ENCODE measurements at regions not wholly inside any gene's neighbourhood (a gene's known extent, or its start where the extent isn't known, plus 50 kb on each side); places are given as distances from the start of the nearest gene placed in this dataset.

DNA sequence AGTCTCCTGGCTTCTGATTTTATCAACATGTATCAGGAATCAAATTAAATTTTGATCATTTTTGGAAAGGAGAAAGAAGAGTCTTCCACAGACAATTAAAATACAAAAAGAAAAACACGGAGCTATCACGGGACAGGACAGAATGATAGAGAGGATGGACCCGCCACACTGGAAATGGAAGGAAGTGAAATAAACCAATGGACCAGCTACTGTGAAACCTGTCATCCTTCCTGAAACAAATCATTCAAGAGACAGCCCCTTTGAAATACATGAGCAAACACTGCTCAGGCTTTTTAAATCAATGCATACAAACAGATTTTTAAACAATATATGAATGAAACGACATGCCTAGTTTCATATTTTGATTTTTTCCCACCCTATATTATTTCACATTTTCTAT, 339.4 kb downstream of the ACTL7B start:
- Histone ChIP-seq H3K9me3 (ENCODE audit: control insufficient read depth in 4 of 4, insufficient read depth in 3 of 4, low read length in 3 of 4) (no peaks in the 10 kb centered on the region), H3K4me1 (ENCODE audit: control insufficient read depth in 5 of 5, insufficient read depth in 5 of 5, low read length in 5 of 5) (no peaks in the 10 kb centered on the region), H3K4me3 (no peak overlapping the region), H3K27ac (ENCODE audit: low read depth in 1 of 2, low read length in 1 of 2) (no peak overlapping the region), H3K27me3 (ENCODE audit: control insufficient read depth in 3 of 3, insufficient read depth in 3 of 3, low read length in 2 of 3) (no peaks in the 10 kb centered on the region), H3K9ac (ENCODE audit: insufficient read depth in 1 of 2, low read length in 2 of 2) (no peak overlapping the region), H3K36me3 (ENCODE audit: control insufficient read depth in 4 of 4, insufficient read depth in 4 of 4, low read length in 4 of 4) (no peaks in the 10 kb centered on the region)
- no peak for DNase-seq
- ATAC-seq (ENCODE audit: insufficient read depth, low FRiP score), result no peak
- 59 to 74% methylated on average over 4 of the region's 4 CpGs for WGBS, 2 donors
- TF ChIP-seq, protein P1, sequence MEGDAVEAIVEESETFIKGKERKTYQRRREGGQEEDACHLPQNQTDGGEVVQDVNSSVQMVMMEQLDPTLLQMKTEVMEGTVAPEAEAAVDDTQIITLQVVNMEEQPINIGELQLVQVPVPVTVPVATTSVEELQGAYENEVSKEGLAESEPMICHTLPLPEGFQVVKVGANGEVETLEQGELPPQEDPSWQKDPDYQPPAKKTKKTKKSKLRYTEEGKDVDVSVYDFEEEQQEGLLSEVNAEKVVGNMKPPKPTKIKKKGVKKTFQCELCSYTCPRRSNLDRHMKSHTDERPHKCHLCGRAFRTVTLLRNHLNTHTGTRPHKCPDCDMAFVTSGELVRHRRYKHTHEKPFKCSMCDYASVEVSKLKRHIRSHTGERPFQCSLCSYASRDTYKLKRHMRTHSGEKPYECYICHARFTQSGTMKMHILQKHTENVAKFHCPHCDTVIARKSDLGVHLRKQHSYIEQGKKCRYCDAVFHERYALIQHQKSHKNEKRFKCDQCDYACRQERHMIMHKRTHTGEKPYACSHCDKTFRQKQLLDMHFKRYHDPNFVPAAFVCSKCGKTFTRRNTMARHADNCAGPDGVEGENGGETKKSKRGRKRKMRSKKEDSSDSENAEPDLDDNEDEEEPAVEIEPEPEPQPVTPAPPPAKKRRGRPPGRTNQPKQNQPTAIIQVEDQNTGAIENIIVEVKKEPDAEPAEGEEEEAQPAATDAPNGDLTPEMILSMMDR (IDR thresholded peaks at IDR 0.05; ENCODE audit: control extremely low read depth, extremely low read depth), result no peak

DNA sequence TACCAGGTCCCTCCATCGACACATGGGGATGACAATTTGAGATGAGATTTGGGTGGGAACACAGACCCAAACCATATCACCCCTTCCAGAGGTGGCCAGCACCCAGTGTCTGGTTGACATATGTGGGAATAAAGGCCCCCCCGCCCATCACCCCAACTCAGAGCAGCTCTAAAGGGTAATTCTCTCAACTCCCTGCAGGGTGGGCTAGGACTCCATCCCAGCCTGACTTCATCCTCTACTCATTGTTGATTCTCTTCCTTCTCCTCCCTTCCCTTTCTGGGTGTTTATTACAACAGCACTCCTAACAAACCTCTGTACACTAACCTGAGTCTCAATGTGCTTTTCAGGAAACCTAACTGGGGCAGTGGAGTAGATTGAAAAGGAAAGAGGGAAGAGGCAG, 339.9 kb downstream of the ACTL7B start:
- WGBS, 2 donors, result 92 to 96% methylated on average over 2 of the region's 2 CpGs
- DNase-seq (no peak), ATAC-seq (ENCODE audit: insufficient read depth, low FRiP score) (no peak)
- Histone ChIP-seq H3K9me3 (ENCODE audit: control insufficient read depth in 4 of 4, insufficient read depth in 3 of 4, low read length in 3 of 4) (no peaks in the 10 kb centered on the region), H3K9ac (ENCODE audit: insufficient read depth in 1 of 2, low read length in 2 of 2) (no peak overlapping the region), H3K27ac (ENCODE audit: low read depth in 1 of 2, low read length in 1 of 2) (no peak overlapping the region), H3K36me3 (ENCODE audit: control insufficient read depth in 4 of 4, insufficient read depth in 4 of 4, low read length in 4 of 4) (no peaks in the 10 kb centered on the region), H3K4me1 (ENCODE audit: control insufficient read depth in 5 of 5, insufficient read depth in 5 of 5, low read length in 5 of 5) (no peaks in the 10 kb centered on the region), H3K27me3 (ENCODE audit: control insufficient read depth in 3 of 3, insufficient read depth in 3 of 3, low read length in 2 of 3) (no peaks in the 10 kb centered on the region), H3K4me3 (no peak overlapping the region)
- TF ChIP-seq, protein P1 (IDR thresholded peaks at IDR 0.05; ENCODE audit: control extremely low read depth, extremely low read depth), result no peak

DNA sequence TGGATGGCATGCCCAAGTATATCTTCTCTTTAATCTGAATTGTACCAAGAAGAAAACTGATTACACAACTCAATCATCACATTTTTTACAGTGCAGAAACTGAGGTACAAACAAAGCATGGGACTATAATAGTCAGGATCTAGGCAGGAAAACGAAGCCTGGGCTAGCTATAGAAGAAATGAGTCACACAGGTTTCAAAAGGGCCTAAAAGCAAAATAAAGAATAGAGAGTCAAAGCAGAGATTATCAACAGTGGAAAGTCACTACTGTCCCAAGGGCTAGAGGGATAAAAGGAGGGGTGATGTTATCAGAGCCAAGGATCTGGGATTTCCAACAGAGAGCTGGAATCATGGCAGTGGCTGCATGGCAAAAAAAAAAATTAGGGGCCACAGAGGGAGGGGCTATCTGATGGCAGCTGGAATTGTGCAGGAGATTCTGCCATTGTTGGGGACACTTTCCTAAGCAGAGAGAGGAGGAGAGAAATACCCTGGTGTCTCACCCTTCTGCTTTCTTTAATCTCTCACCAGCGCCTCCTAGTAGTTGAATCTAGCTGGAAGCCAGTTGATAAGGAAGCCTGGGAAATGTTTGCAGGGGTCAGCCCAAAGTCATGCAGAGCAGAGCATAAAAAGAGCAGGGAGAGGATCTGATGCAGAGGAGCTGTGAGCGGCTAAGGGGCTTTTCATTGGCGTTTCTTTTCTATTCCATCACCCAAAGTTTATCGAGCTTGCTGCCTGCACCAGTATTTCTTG, 343.2 kb downstream of the ACTL7B start:
- WGBS, 2 donors, result 89 to 93% methylated on average over 5 of the region's 5 CpGs
- Histone ChIP-seq H3K36me3 (ENCODE audit: control insufficient read depth in 4 of 4, insufficient read depth in 4 of 4, low read length in 4 of 4) (no peaks in the 10 kb centered on the region), H3K9me3 (ENCODE audit: control insufficient read depth in 4 of 4, insufficient read depth in 3 of 4, low read length in 3 of 4) (no peaks in the 10 kb centered on the region), H3K9ac (ENCODE audit: insufficient read depth in 1 of 2, low read length in 2 of 2) (no peak overlapping the region), H3K27me3 (ENCODE audit: control insufficient read depth in 3 of 3, insufficient read depth in 3 of 3, low read length in 2 of 3) (no peaks in the 10 kb centered on the region), H3K4me3 (no peak overlapping the region), H3K4me1 (ENCODE audit: control insufficient read depth in 5 of 5, insufficient read depth in 5 of 5, low read length in 5 of 5) (no peaks in the 10 kb centered on the region), H3K27ac (ENCODE audit: low read depth in 1 of 2, low read length in 1 of 2) (no peak overlapping the region)
- no peak for DNase-seq
- no peak for ATAC-seq (ENCODE audit: insufficient read depth, low FRiP score)
- TF ChIP-seq, protein P1 (IDR thresholded peaks at IDR 0.05; ENCODE audit: control extremely low read depth, extremely low read depth), result no peak

DNA sequence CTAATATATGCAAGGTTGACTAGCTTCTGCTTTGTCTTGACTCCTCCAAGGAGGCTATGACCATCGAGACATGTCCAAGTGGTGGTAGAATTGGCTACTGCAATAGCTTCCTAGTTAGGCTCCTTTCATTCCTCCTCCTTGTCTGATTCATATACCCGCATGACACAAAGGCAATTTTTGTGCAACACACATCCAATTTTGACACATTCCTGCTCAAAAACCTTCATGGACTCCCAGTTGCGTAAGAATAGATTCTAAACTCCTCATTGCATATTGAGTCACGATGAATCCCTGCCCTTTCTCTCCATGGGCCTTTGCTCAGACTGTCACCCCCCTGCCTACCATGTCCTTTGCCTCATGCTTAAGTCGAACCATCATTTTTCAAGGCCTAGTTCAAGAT, 344.5 kb downstream of the ACTL7B start:
- H3K9me3 ChIP-seq (ENCODE audit: control insufficient read depth in 4 of 4, insufficient read depth in 3 of 4, low read length in 3 of 4), result no peaks in the 10 kb centered on the region
- ATAC-seq (ENCODE audit: insufficient read depth, low FRiP score), result no peak
- no peaks in the 10 kb centered on the region for H3K36me3 ChIP-seq (ENCODE audit: control insufficient read depth in 4 of 4, insufficient read depth in 4 of 4, low read length in 4 of 4)
- TF ChIP-seq, protein P1 (IDR thresholded peaks at IDR 0.05; ENCODE audit: control extremely low read depth, extremely low read depth), result no peak
- H3K4me1 ChIP-seq (ENCODE audit: control insufficient read depth in 5 of 5, insufficient read depth in 5 of 5, low read length in 5 of 5), result no peaks in the 10 kb centered on the region
- no peak overlapping the region for H3K27ac ChIP-seq (ENCODE audit: low read depth in 1 of 2, low read length in 1 of 2)
- no peak overlapping the region for H3K4me3 ChIP-seq
- 89 to 92% methylated on average over 5 of the region's 5 CpGs for WGBS, 2 donors
- H3K9ac ChIP-seq (ENCODE audit: insufficient read depth in 1 of 2, low read length in 2 of 2), result no peak overlapping the region
- no peak for DNase-seq
- H3K27me3 ChIP-seq (ENCODE audit: control insufficient read depth in 3 of 3, insufficient read depth in 3 of 3, low read length in 2 of 3), result no peaks in the 10 kb centered on the region
